H54 (cell line): ENCODE measurements at regions not wholly inside any gene's neighbourhood (a gene's known extent, or its start where the extent isn't known, plus 50 kb on each side); places are given as distances from the start of the nearest gene placed in this dataset.

ENCODE experiments used
- DNase-seq: peaks from one replicate; pipeline ENCODE4 v3.0.0; 2011; ENCODE audit warnings: low spot score, mixed read lengths; ENCODE audit not compliant: insufficient read length
- FAIRE-seq: peaks from 3 replicates; lab custom pipeline; 2011; peaks lifted over from hg19 to GRCh38; lab: Jason Lieb, UNC
- POLR2A ChIP-seq: IDR thresholded peaks from 2 replicates; pipeline ENCODE4 v1.6.1; 2011; ENCODE audit warnings: low read depth, mild to moderate bottlenecking, low read length

GRCh38 chr3:165347526-165347925 is 151.3 kb upstream of the SLITRK3 start:
- no peak for DNase-seq
- no peak for TF ChIP-seq POLR2A
- no peak for FAIRE-seq

- DNase-seq (no peak), FAIRE-seq (no peak)
- TF ChIP-seq POLR2A, result no peak
Observed at GRCh38 chr3:165346503-165346902, 150.3 kb upstream of the SLITRK3 start.

DNA sequence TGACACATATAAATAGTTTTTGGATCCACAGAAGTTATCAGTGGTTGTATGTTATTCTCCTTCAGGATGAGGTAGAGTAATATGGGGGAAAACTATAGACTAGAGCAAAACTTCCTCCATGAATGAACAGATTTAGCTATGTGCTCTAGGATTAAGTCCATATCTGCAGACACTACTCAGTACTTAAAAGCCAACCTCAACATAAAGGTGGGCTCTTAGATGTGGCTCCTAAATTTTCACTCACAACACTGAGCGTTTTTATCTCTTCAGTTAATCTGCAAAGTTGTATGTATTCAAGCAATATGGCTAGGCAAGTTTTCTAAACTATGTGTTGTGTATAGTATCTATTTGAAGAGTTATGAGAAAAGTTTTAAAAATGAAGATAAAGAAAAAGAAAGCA is 147.0 kb upstream of the SLITRK3 start:
- DNase-seq (no peak), FAIRE-seq (peak; percentile 33)
- TF ChIP-seq POLR2A, result no peak

DNA sequence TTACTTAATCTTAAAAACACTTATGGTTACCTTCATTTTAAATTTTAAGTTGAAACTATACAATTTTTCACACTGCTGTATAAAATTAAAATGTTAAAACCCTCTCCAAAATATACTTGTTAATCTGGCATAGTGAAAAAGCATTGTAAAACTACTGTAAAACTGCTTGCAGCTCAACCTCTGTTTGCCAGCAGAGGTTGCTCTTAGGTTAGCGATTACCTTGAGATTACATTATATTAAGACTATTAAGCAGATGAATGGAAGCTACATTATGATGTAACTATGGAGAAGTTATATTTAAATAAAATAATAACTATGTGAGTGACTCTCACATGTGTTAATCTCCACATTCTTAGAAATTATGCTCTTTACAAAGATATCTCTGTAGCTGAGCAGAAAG is 143.6 kb upstream of the SLITRK3 start:
- TF ChIP-seq POLR2A, result no peak
- DNase-seq, result no peak
- FAIRE-seq, result no peak

DNA sequence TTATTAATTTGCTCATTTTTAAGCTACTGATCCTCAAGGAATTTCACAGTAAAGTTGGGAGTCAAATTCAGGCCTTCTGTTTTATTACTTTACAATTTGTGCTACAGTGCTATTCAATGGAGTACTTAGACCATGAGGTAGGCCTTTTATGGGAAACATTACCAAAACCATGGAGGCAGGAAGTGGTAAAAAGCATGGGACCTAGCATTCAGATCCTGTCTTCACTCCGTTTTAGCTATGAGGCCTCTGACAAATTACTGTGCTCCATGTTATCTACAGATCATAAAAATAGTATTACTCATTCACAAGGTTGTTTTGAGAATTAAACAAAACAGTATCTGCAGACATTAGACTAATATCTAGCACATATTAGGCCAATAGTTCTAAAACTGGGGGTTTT is 140.6 kb upstream of the SLITRK3 start:
- FAIRE-seq, result no peak
- no peak for TF ChIP-seq POLR2A
- no peak for DNase-seq
